GM13977 (cell line): ENCODE measurements at regions not wholly inside any gene's neighbourhood (a gene's known extent, or its start where the extent isn't known, plus 50 kb on each side); places are given as distances from the start of the nearest gene placed in this dataset.
"Not testable (repeated sequence)": the region's sequence is repeated elsewhere in the genome, so short reads cannot be mapped to it uniquely, and the experiment has no call there.

Experiments used
- DNase-seq: peaks from one replicate; pipeline ENCODE4 v3.0.0; 2012; ENCODE audit warnings: low spot score
- CTCF ChIP-seq: IDR thresholded peaks from 2 replicates; pipeline ENCODE4 v1.5.1; 2012; ENCODE audit warnings: mild to moderate bottlenecking, control low read depth; ENCODE audit not compliant: insufficient read depth; ENCODE audit errors: extremely low read depth, missing control alignments
- in situ Hi-C: fragments of 300-500 bp; cut with MboI; formaldehyde crosslinking; loops from one replicate; pipeline ENCODE4 v1.12.0; 2022; ENCODE audit warnings: low sequenced_read_pairs, low pct_unique_long_range_greater_than_20kb, mixed read lengths, inconsistent platforms; ENCODE audit not compliant: unreplicated experiment

- in situ Hi-C loops: not testable (repeated sequence)
Measured at GRCh38 chrY:10958122-10958521, 1430.4 kb downstream of the TSPY10 start.

GRCh38 chrY:10973422-10973821 is 1445.7 kb downstream of the TSPY10 start:
- in situ Hi-C loops: no loop called here
- no peak for DNase-seq
- no peak for TF ChIP-seq CTCF

More at GRCh38 chrY:10958122-10958521, 1430.4 kb downstream of the TSPY10 start:
- DNase-seq: not testable (repeated sequence)

- in situ Hi-C loops: no loop called here
- DNase-seq: no peak
- no peak for TF ChIP-seq CTCF
Measured at GRCh38 chrY:10986655-10987054, 1459.0 kb downstream of the TSPY10 start.

GRCh38 chrY:10987626-10988025 is 1459.9 kb downstream of the TSPY10 start:
- TF ChIP-seq CTCF: no peak
- DNase-seq: no peak
- in situ Hi-C loops: no loop called here

- DNase-seq: no peak
- in situ Hi-C loops: no loop called here
- TF ChIP-seq CTCF: no peak
Measured at GRCh38 chrY:10993955-10994354, 1466.3 kb downstream of the TSPY10 start.

GRCh38 chrY:10999715-11000114 is 1472.0 kb downstream of the TSPY10 start:
- DNase-seq, in situ Hi-C loops: not testable (repeated sequence)

GRCh38 chrY:11014229-11014628 is 1486.5 kb downstream of the TSPY10 start:
- DNase-seq, in situ Hi-C loops: not testable (repeated sequence)

- in situ Hi-C loops: no loop called here
- no peak for DNase-seq
- no peak for TF ChIP-seq CTCF
Measured at GRCh38 chrY:11022734-11023133, 1495.1 kb downstream of the TSPY10 start.
